Keratinocyte (primary cell): ENCODE measurements at regions not wholly inside any gene's neighbourhood (a gene's known extent, or its start where the extent isn't known, plus 50 kb on each side); places are given as distances from the start of the nearest gene placed in this dataset.

Experiments
- DNase-seq: peaks from one replicate; pipeline ENCODE4 v3.0.0-alpha.2; 2011; ENCODE audit warnings: low read depth, missing footprints, low spot score
- FAIRE-seq: peaks from 2 replicates; lab custom pipeline; 2011; peaks lifted over from hg19 to GRCh38; lab: Jason Lieb, UNC
- H2AFZ ChIP-seq: 2 replicates; pipeline ENCODE4 v1.6.0; 2012; ENCODE audit warnings: low read length, control low read depth, inconsistent platforms; ENCODE audit not compliant: control insufficient read depth
- H3K27ac ChIP-seq: 2 replicates; pipeline ENCODE4 v1.5.1; 2011; ENCODE audit warnings: low read length; ENCODE audit not compliant: control insufficient read depth, insufficient read depth
- H3K27me3 ChIP-seq: 3 replicates; pipeline ENCODE4 v1.6.0; 2011; ENCODE audit warnings: low read length; ENCODE audit not compliant: control insufficient read depth, insufficient read depth; ENCODE audit errors: extremely low read depth
- H3K36me3 ChIP-seq, 2 experiments: 2 replicates in 1 of 2; 3 replicates in 1 of 2; pipeline ENCODE4 v1.5.1; 2011; ENCODE audit warnings: low read length in 2 of 2, mild to moderate bottlenecking in 1 of 2; ENCODE audit not compliant: control insufficient read depth in 2 of 2, insufficient read depth in 2 of 2; ENCODE audit errors: extremely low read depth in 1 of 2
- H3K4me1 ChIP-seq: 3 replicates; pipeline ENCODE4 v1.5.1; 2011; ENCODE audit warnings: low read length; ENCODE audit not compliant: control insufficient read depth, insufficient read depth; ENCODE audit errors: extremely low read depth
- H3K4me2 ChIP-seq: 3 replicates; pipeline ENCODE4 v1.6.0; 2011; ENCODE audit warnings: low read depth, low read length; ENCODE audit not compliant: control insufficient read depth, insufficient read depth; ENCODE audit errors: extremely low read depth
- H3K4me3 ChIP-seq, 3 experiments: fragments of 200-600 bp in 1 of 3; sonication (generic) in 1 of 3; 2 replicates in 2 of 3; 3 replicates in 1 of 3; pipeline ENCODE4 v1.5.1; 2011 to 2016; ENCODE audit warnings: low read length in 3 of 3, mild to moderate bottlenecking in 3 of 3, control low read depth in 2 of 3, inconsistent platforms in 1 of 3, low read depth in 1 of 3, mixed read lengths in 1 of 3, mixed run types in 1 of 3, moderate library complexity in 1 of 3; ENCODE audit not compliant: control insufficient read depth in 2 of 3, insufficient read depth in 2 of 3; ENCODE audit errors: extremely low read depth in 1 of 3
- H3K79me2 ChIP-seq: 2 replicates; pipeline ENCODE4 v1.6.0; 2012; ENCODE audit warnings: low read length; ENCODE audit not compliant: control insufficient read depth, insufficient read depth
- H3K9ac ChIP-seq: 3 replicates; pipeline ENCODE4 v1.6.0; 2011; ENCODE audit warnings: low read length; ENCODE audit not compliant: control insufficient read depth, insufficient read depth; ENCODE audit errors: extremely low read depth
- H3K9me1 ChIP-seq: 3 replicates; pipeline ENCODE4 v1.6.0; 2011; ENCODE audit warnings: low read length; ENCODE audit not compliant: control insufficient read depth, insufficient read depth; ENCODE audit errors: extremely low read depth
- H3K9me3 ChIP-seq: 2 replicates; pipeline ENCODE4 v1.5.1; 2012; ENCODE audit warnings: low read depth, low read length; ENCODE audit not compliant: control insufficient read depth
- H4K20me1 ChIP-seq: 3 replicates; pipeline ENCODE4 v1.6.0; 2011; ENCODE audit warnings: low read length; ENCODE audit not compliant: control insufficient read depth, insufficient read depth; ENCODE audit errors: extremely low read depth
- EZH2 ChIP-seq: IDR thresholded peaks from one replicate; pipeline ENCODE4 v1.6.1; 2012; ENCODE audit warnings: inconsistent platforms, mild to moderate bottlenecking, low read length, moderate library complexity
- dilution Hi-C: fragments of 300-500 bp; cut with MboI; formaldehyde crosslinking; loops from one replicate; pipeline ENCODE4 v1.7.0; 2020; ENCODE audit warnings: low sequenced_read_pairs; ENCODE audit not compliant: extremely low pct_ligation_motif_present
- TF ChIP-seq, protein P1 (sequence below), 3 experiments: IDR thresholded peaks in 1 of 3; conservative IDR thresholded peaks in 1 of 3; optimal IDR thresholded peaks in 1 of 3; 2 replicates in 2 of 3; 3 replicates in 1 of 3; pipeline versions ENCODE3 to v1.5.1; 2011; ENCODE audit warnings: low read length in 3 of 3, mild to moderate bottlenecking in 3 of 3, moderate library complexity in 2 of 3, control low read depth in 1 of 3, inconsistent platforms in 1 of 3; ENCODE audit not compliant: insufficient read depth in 2 of 3; ENCODE audit errors: extremely low read depth in 1 of 3

DNA sequence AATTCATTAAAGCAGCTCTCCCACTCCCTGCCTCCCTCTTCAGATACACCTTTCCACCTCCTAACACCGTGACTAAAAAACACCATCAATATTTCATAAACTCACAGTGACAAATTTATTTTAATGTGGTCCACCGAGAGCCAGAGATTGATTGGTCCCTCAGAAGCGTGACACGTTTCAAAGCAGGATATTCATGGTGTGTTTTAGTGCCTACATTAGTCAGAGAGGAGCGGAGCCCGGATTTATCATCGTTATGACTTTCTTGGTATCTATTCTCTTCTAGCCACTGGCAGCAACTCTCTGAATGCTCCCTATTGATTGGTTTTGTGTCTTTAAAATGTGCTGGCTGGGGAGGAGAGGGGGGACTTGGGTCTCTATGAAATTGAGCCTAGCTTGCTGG lies 265.3 kb downstream of the DHX35 start:
- FAIRE-seq (no peak), DNase-seq (no peak)
- H3K27me3 ChIP-seq: no peaks in the 10 kb centered on the region
- H3K4me3 ChIP-seq: no peak overlapping the region
- no peak overlapping the region for H3K27ac ChIP-seq
- no peaks in the 10 kb centered on the region for H3K4me1 ChIP-seq
- H3K79me2 ChIP-seq: no peaks in the 10 kb centered on the region
- H3K4me2 ChIP-seq: no peak overlapping the region
- H3K9ac ChIP-seq: no peak overlapping the region
- no peaks in the 10 kb centered on the region for H3K9me3 ChIP-seq
- dilution Hi-C loops: no loop called here
- no peak overlapping the region for H2AFZ ChIP-seq
- no peaks in the 10 kb centered on the region for H3K36me3 ChIP-seq
- no peaks in the 10 kb centered on the region for H4K20me1 ChIP-seq
- TF ChIP-seq EZH2: no peak
- TF ChIP-seq, protein P1, sequence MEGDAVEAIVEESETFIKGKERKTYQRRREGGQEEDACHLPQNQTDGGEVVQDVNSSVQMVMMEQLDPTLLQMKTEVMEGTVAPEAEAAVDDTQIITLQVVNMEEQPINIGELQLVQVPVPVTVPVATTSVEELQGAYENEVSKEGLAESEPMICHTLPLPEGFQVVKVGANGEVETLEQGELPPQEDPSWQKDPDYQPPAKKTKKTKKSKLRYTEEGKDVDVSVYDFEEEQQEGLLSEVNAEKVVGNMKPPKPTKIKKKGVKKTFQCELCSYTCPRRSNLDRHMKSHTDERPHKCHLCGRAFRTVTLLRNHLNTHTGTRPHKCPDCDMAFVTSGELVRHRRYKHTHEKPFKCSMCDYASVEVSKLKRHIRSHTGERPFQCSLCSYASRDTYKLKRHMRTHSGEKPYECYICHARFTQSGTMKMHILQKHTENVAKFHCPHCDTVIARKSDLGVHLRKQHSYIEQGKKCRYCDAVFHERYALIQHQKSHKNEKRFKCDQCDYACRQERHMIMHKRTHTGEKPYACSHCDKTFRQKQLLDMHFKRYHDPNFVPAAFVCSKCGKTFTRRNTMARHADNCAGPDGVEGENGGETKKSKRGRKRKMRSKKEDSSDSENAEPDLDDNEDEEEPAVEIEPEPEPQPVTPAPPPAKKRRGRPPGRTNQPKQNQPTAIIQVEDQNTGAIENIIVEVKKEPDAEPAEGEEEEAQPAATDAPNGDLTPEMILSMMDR (optimal IDR thresholded peaks at IDR 0.05 in 1 of 3, IDR thresholded peaks at IDR 0.05 in 1 of 3, conservative IDR thresholded peaks at IDR 0.05 in 1 of 3; ENCODE audit: extremely low read depth in 1 of 3, insufficient read depth in 2 of 3, low read length in 3 of 3): no peak
- no peaks in the 10 kb centered on the region for H3K9me1 ChIP-seq

DNA sequence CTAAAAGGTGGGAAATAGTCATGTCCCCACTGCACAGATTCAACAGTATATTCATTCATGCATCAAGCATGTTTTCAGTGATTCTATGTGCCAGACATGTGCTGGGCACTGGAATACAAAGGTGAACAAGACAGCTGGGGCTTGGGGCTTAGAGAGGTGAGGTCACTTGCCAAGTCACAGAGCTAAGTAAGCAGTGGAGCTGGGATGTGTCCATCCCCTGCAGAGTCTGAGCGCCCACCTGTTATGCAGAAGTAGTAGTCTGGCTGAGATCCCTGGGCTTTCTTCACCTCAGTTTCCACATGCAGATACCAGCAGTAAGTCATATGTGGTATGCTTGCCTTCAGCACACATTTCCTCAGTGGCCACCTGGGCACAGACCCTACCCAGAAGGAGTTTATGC lies 263.8 kb downstream of the DHX35 start:
- H4K20me1 ChIP-seq: no peaks in the 10 kb centered on the region
- dilution Hi-C loops: no loop called here
- H3K4me2 ChIP-seq: no peak overlapping the region
- no peaks in the 10 kb centered on the region for H3K79me2 ChIP-seq
- no peak overlapping the region for H3K4me3 ChIP-seq
- H3K9me1 ChIP-seq: no peaks in the 10 kb centered on the region
- H3K4me1 ChIP-seq: no peaks in the 10 kb centered on the region
- H2AFZ ChIP-seq: no peak overlapping the region
- no peak for TF ChIP-seq EZH2
- TF ChIP-seq, protein P1 (optimal IDR thresholded peaks at IDR 0.05 in 1 of 3, IDR thresholded peaks at IDR 0.05 in 1 of 3, conservative IDR thresholded peaks at IDR 0.05 in 1 of 3; ENCODE audit: extremely low read depth in 1 of 3, insufficient read depth in 2 of 3, low read length in 3 of 3): no peak
- no peaks in the 10 kb centered on the region for H3K9me3 ChIP-seq
- no peak overlapping the region for H3K9ac ChIP-seq
- no peak for FAIRE-seq
- H3K27ac ChIP-seq: no peak overlapping the region
- H3K27me3 ChIP-seq: no peaks in the 10 kb centered on the region
- no peak for DNase-seq
- H3K36me3 ChIP-seq: no peaks in the 10 kb centered on the region
